ENCODE measurements at regions not wholly inside any gene's neighbourhood (a gene's known extent, or its start where the extent isn't known, plus 50 kb on each side); places are given as distances from the start of the nearest gene placed in this dataset.

DNA sequence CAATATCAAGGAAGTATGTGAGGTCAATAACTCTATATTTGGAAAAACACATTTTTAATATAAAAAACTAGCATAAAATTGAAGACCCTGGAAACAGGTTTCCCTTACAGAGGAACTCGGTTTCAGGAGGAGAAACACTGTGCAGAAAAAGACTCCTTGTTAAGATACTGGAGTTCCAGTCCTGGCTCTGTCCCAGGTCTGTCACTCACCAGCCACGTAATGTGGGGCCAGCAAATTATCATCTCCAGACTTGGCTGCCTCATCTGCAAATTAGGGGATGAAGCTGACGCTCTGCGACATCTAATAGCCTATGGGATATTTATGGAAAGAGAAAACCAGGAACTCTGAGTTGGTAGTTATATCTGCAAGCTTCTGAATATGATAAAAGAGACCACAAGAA, 702.7 kb downstream of the EPHA7 start:
- Mint-ChIP-seq H3K36me3 (ENCODE audit: insufficient read depth in 1 of 3, low read depth in 3 of 3) (no peaks in the 10 kb centered on the region), H3K27ac (peak overlapping the region in 1 of 3 experiments; percentile 31; a peak in 1 of 7 replicates), H3K4me1 (no peaks in the 10 kb centered on the region; a peak in 1 of 4 replicates), H3K27me3 (ENCODE audit: low read depth) (no peaks in the 10 kb centered on the region), H3K9me3 (peaks cover 4% of the 10 kb centered on the region in 2 experiments; a peak in 4 of 5 replicates), H3K4me3 (no peak overlapping the region)
- Histone ChIP-seq H4K5ac (ENCODE audit: insufficient read length, low read depth, low read length) (no peak overlapping the region), H2BK12ac (ENCODE audit: insufficient read length, low read depth, low read length) (no peak overlapping the region), H2BK120ac (ENCODE audit: low read depth, low read length, poor library complexity, severe bottlenecking) (no peak overlapping the region), H3K4me2 (ENCODE audit: insufficient read depth, insufficient read length, low read length) (no peak overlapping the region), H3K79me1 (ENCODE audit: insufficient read depth, low read depth, low read length, poor library complexity, severe bottlenecking) (no peaks in the 10 kb centered on the region), H3K23ac (ENCODE audit: insufficient read length, low read depth, low read length) (no peak overlapping the region), H3K27ac (ENCODE audit: insufficient read length, low read depth, low read length) (no peak overlapping the region), H3K27me3 (ENCODE audit: insufficient read depth, low read length) (no peaks in the 10 kb centered on the region), H3K56ac (ENCODE audit: insufficient read length, low read depth, low read length) (no peak overlapping the region), H4K8ac (replicated peaks; ENCODE audit: insufficient read length, low read depth, low read length) (no peak overlapping the region), H3K4ac (ENCODE audit: low read depth, low read length) (no peak overlapping the region), H2AK5ac (ENCODE audit: insufficient read length, low read length) (no peak overlapping the region), H3K79me2 (ENCODE audit: insufficient read depth, low read length) (no peaks in the 10 kb centered on the region), H3K9ac (ENCODE audit: extremely low read depth, insufficient read length, low read length) (no peak overlapping the region), H3K18ac (ENCODE audit: insufficient read length, low read depth, low read length) (no peak overlapping the region), H3K23me2 (ENCODE audit: insufficient read length, low read depth, low read length, poor library complexity, severe bottlenecking) (no peaks in the 10 kb centered on the region), H2BK15ac (ENCODE audit: low read depth, low read length) (no peak overlapping the region), H3K14ac (ENCODE audit: insufficient read depth, low read length) (no peak overlapping the region), H3K4me1 (ENCODE audit: insufficient read depth, low read length) (no peaks in the 10 kb centered on the region), H2BK20ac (ENCODE audit: low read depth, low read length, poor library complexity, severe bottlenecking) (no peak overlapping the region), H3T11ph (ENCODE audit: low read length) (no peak overlapping the region), H2AFZ (ENCODE audit: low read length) (no peak overlapping the region), H4K20me1 (ENCODE audit: control insufficient read depth, insufficient read depth, insufficient read length) (no peaks in the 10 kb centered on the region), H2BK5ac (ENCODE audit: insufficient read length, low read length) (no peak overlapping the region), H3K9me3 (ENCODE audit: control insufficient read depth, low read depth, low read length) (no peaks in the 10 kb centered on the region), H4K91ac (ENCODE audit: insufficient read length, low read depth, low read length) (no peak overlapping the region)
- WGBS (ENCODE audit: extremely low coverage, insufficient read length, low lambda C conversion rate): no CpG with 5 or more reads among the region's 4 CpGs
- DNase-seq: no peak
- TF ChIP-seq, protein P1, sequence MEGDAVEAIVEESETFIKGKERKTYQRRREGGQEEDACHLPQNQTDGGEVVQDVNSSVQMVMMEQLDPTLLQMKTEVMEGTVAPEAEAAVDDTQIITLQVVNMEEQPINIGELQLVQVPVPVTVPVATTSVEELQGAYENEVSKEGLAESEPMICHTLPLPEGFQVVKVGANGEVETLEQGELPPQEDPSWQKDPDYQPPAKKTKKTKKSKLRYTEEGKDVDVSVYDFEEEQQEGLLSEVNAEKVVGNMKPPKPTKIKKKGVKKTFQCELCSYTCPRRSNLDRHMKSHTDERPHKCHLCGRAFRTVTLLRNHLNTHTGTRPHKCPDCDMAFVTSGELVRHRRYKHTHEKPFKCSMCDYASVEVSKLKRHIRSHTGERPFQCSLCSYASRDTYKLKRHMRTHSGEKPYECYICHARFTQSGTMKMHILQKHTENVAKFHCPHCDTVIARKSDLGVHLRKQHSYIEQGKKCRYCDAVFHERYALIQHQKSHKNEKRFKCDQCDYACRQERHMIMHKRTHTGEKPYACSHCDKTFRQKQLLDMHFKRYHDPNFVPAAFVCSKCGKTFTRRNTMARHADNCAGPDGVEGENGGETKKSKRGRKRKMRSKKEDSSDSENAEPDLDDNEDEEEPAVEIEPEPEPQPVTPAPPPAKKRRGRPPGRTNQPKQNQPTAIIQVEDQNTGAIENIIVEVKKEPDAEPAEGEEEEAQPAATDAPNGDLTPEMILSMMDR (conservative IDR thresholded peaks at IDR 0.05): no peak

Data from H9 (cell line).